RWPE1 (cell line): ENCODE measurements at regions not wholly inside any gene's neighbourhood (a gene's known extent, or its start where the extent isn't known, plus 50 kb on each side); places are given as distances from the start of the nearest gene placed in this dataset.

Experiments
- CTCF ChIA-PET: fragments of 350-600 bp; sonication (Branson Sonifier 250); formaldehyde crosslinking; extraction: SDS; loops from one replicate; lab custom pipeline; 2021; lab: Yijun Ruan, JAX
- POLR2A ChIA-PET: fragments of 400-600 bp; formaldehyde crosslinking; extraction: SDS; loops from one replicate; lab custom pipeline; 2020; ENCODE audit warnings: antibody characterized with exemption; ENCODE audit not compliant: low non-redundant PET; lab: Yijun Ruan, JAX
- DNase-seq: peaks from one replicate; pipeline ENCODE4 v3.0.0; 2012; ENCODE audit warnings: low spot score
- H3K27ac ChIP-seq: fragments of 450-650 bp; 2 replicates; pipeline ENCODE4 v1.5.1; 2017
- CTCF ChIP-seq: fragments of 450-650 bp; conservative IDR thresholded peaks from 2 replicates; pipeline ENCODE4 v1.5.1; 2017; ENCODE audit warnings: low read depth, mild to moderate bottlenecking

GRCh38 chr2:7792031-7792651 lies 874.9 kb downstream of the RNF144A start:
- no peak overlapping the region for H3K27ac ChIP-seq
- DNase-seq: no peak
- no peak for TF ChIP-seq CTCF
- POLR2A ChIA-PET: no interaction called here
- CTCF ChIA-PET: interaction anchor here (0.6 kb wide), 1 partner anchor 589 kb away, joined by 3 read pairs; no protein-coding TSS in a partner anchor

GRCh38 chr2:7795778-7796563 lies 878.8 kb downstream of the RNF144A start:
- CTCF ChIA-PET: no interaction called here

GRCh38 chr2:7800031-7800430 lies 881.8 kb upstream of the ID2 start:
- ChIA-PET POLR2A (no interaction called here), CTCF (no interaction called here)
- no peak for TF ChIP-seq CTCF
- H3K27ac ChIP-seq: no peak overlapping the region
- no peak for DNase-seq

More at GRCh38 chr2:7795778-7796563, 878.8 kb downstream of the RNF144A start:
- H3K27ac ChIP-seq: no peak overlapping the region
- POLR2A ChIA-PET: no interaction called here
- TF ChIP-seq CTCF: no peak
- DNase-seq: no peak

DNA sequence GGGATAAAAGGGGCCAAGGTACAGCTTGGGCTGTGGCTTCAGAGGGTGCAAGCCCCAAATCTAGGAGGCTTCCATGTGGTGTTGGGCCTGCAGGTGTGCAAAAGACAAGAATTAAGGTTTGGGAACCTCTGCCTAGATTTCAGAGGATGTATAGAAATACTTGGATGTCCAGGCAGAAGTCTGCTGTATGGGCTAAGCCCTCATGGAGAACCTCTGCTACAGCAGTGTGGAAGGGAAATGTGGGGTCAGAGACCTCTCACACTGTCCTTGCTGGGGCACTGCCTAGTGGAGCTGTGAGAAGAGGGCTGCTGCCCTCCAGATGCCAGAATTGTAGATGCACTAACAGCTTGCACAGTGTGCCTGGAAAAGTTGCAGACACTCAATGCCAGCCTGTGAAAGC lies 880.6 kb upstream of the ID2 start:
- TF ChIP-seq CTCF: no peak
- ChIA-PET POLR2A (no interaction called here), CTCF (no interaction called here)
- no peak overlapping the region for H3K27ac ChIP-seq
- DNase-seq: no peak

- ChIA-PET POLR2A (no interaction called here), CTCF (no interaction called here)
- no peak for DNase-seq
- no peak for TF ChIP-seq CTCF
- no peak overlapping the region for H3K27ac ChIP-seq
Measured at GRCh38 chr2:7803515-7803914, 878.3 kb upstream of the ID2 start.

DNA sequence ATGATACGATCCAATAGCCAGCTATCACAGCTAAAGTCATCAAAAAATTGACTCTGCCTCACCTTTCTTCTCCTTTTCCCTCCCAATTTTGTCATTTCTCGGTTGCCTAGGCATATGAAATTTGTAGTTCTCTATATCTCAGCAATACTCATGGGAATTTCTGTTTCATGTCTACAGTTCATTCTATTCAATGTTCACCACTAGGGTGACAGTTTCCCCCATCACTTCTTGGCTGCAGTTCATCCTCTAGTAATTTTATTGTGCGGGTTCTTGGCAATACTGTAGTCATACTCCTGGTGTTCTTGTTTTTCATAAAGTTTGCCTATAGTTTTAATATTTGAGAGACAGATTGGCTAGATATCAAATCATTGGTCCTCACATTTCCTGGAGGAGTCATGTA lies 872.2 kb upstream of the ID2 start:
- CTCF ChIA-PET: no interaction called here
- DNase-seq: no peak
- no peak overlapping the region for H3K27ac ChIP-seq
- no peak for TF ChIP-seq CTCF
- POLR2A ChIA-PET: no interaction called here
